ENCODE measurements at regions not wholly inside any gene's neighbourhood (a gene's known extent, or its start where the extent isn't known, plus 50 kb on each side); places are given as distances from the start of the nearest gene placed in this dataset.

DNA sequence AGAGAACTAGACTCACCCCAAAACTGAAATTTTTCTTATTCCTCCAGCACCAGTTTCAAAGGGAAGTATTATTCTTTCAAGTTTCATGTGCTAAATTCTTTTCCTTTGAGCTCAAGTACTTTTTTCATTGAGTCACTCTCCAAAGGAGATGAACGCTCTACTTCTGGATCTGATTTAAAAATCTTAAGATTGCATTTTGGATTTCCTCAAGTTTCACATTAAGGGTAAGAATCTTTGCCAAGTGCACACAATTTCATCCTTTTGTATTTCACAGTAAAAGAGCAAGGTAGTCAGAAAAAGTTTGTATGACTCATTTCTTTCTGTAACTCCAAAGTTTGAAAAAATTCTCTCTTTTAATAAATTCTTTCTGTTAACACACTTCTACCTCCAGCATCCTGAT, 435.5 kb downstream of the RAB38 start:
- Histone ChIP-seq H2BK5ac (ENCODE audit: low read depth, low read length) (no peak overlapping the region), H2BK120ac (replicated peaks; ENCODE audit: low read depth, low read length) (no peak overlapping the region), H3K36me3 (ENCODE audit: control insufficient read depth in 2 of 4, insufficient read depth in 4 of 4, low read length in 3 of 4) (no peaks in the 10 kb centered on the region), H4K8ac (ENCODE audit: extremely low read depth, insufficient read depth, low read length) (no peak overlapping the region), H3K14ac (ENCODE audit: insufficient read length) (no peak overlapping the region), H3K23me2 (ENCODE audit: low read depth, low read length) (no peaks in the 10 kb centered on the region), H4K20me1 (replicated peaks in 1 of 2; ENCODE audit: control insufficient read depth in 1 of 2, insufficient read depth in 2 of 2, low read length in 2 of 2) (no peaks in the 10 kb centered on the region), H3K23ac (ENCODE audit: insufficient read length) (no peak overlapping the region), H3K9ac (replicated peaks in 1 of 4; ENCODE audit: extremely low read depth in 1 of 4, low read depth in 3 of 4, low read length in 3 of 4) (no peak overlapping the region), H4K91ac (replicated peaks; ENCODE audit: insufficient read length, low read length) (no peak overlapping the region), H3K9me3 (ENCODE audit: insufficient read depth in 2 of 2, low read depth in 1 of 2, low read length in 1 of 2) (no peaks in the 10 kb centered on the region; a peak in 1 of 4 replicates), H3K18ac (ENCODE audit: extremely low read depth, low read length) (no peak overlapping the region), H3K4ac (replicated peaks; ENCODE audit: insufficient read length, low read depth, low read length) (no peak overlapping the region), H2BK15ac (ENCODE audit: low read length) (no peak overlapping the region), H3K79me2 (ENCODE audit: control insufficient read depth in 1 of 2, insufficient read depth in 2 of 2, low read length in 2 of 2) (no peaks in the 10 kb centered on the region), H2BK20ac (ENCODE audit: low read length) (no peak overlapping the region), H3K27me3 (replicated peaks in 1 of 4; ENCODE audit: control insufficient read depth in 3 of 4, extremely low read depth in 1 of 4, insufficient read depth in 3 of 4, low read length in 3 of 4) (no peaks in the 10 kb centered on the region), H2BK12ac (ENCODE audit: low read depth, low read length) (no peak overlapping the region), H2AFZ (ENCODE audit: low read length) (no peak overlapping the region), H3K79me1 (ENCODE audit: low read depth, low read length) (no peaks in the 10 kb centered on the region), H3K27ac (ENCODE audit: low read depth, low read length) (no peak overlapping the region), H3K56ac (replicated peaks; ENCODE audit: insufficient read length, low read depth, low read length) (no peak overlapping the region), H2AK5ac (ENCODE audit: low read depth, low read length) (no peak overlapping the region), H3K4me2 (ENCODE audit: insufficient read depth in 1 of 2, low read depth in 2 of 2, low read length in 2 of 2) (no peak overlapping the region), H3K4me3 (ENCODE audit: extremely low read depth in 1 of 4, insufficient read depth in 2 of 4, low read depth in 3 of 4, low read length in 4 of 4) (no peak overlapping the region), H3K4me1 (replicated peaks in 1 of 4; ENCODE audit: control insufficient read depth in 3 of 4, insufficient read depth in 4 of 4, low read length in 3 of 4) (no peaks in the 10 kb centered on the region), H4K5ac (ENCODE audit: insufficient read length, low read depth, low read length) (no peak overlapping the region)
- POLR2A ChIA-PET (ENCODE audit: partially characterized antibody) = no interaction called here
- DNase-seq (ENCODE audit: low read depth in 1 of 2, low spot score in 2 of 2) (no peak), FAIRE-seq (no peak)
- no peak for TF ChIP-seq SIX5 (IDR thresholded peaks at IDR 0.05; ENCODE audit: low read depth, low read length)
- 78% methylated on average over 1 of the region's 1 CpG; no CpG with 5 or more reads in 1 of the 2 experiments for WGBS, 2 experiments (ENCODE audit: extremely low coverage in 1 of 2, insufficient coverage in 1 of 2, insufficient read length in 1 of 2, insufficient replicate concordance in 2 of 2, low coverage in 1 of 2, low lambda C conversion rate in 2 of 2, missing lambda C conversion rate in 1 of 2)
- CTCF ChIA-PET (ENCODE audit: partially characterized antibody) = interaction anchor here (1.1 kb wide), 1 partner anchor 17 kb away, joined by 4 read pairs; no protein-coding TSS in a partner anchor
